Body of pancreas (tissue), 4 donors: ENCODE measurements at regions not wholly inside any gene's neighbourhood (a gene's known extent, or its start where the extent isn't known, plus 50 kb on each side); places are given as distances from the start of the nearest gene placed in this dataset.
"Not testable (repeated sequence)": the region's sequence is repeated elsewhere in the genome, so short reads cannot be mapped to it uniquely, and the experiment has no call there.

Experiments used
- CTCF ChIP-seq, 7 experiments: fragments of 450-650 bp in 4 of 7; fragments of 200-600 bp in 3 of 7; sonication (generic) in 3 of 7; IDR thresholded peaks; one replicate each; pipeline ENCODE4 v1.5.1; 2016 to 2019; ENCODE audit warnings: antibody characterized with exemption in 7 of 7
- POLR2A ChIP-seq, 3 donors: fragments of 450-650 bp; IDR thresholded peaks; one replicate each; pipeline ENCODE4 v1.6.1; 2016; ENCODE audit warnings: antibody characterized with exemption in 3 of 3, mild to moderate bottlenecking in 2 of 3

GRCh38 chr21:13893617-13894016, 284.0 kb downstream of the POTED start:
- not testable (repeated sequence) for TF ChIP-seq POLR2A, CTCF (IDR thresholded peaks at IDR 0.05)
